ENCODE measurements at regions not wholly inside any gene's neighbourhood (a gene's known extent, or its start where the extent isn't known, plus 50 kb on each side); places are given as distances from the start of the nearest gene placed in this dataset.

GRCh38 chr13:111394211-111394922 is 73.9 kb downstream of the TEX29 start:
- no peak for DNase-seq

- no peak for DNase-seq
Measured at GRCh38 chr13:111395511-111396393, 75.3 kb downstream of the TEX29 start.

DNA sequence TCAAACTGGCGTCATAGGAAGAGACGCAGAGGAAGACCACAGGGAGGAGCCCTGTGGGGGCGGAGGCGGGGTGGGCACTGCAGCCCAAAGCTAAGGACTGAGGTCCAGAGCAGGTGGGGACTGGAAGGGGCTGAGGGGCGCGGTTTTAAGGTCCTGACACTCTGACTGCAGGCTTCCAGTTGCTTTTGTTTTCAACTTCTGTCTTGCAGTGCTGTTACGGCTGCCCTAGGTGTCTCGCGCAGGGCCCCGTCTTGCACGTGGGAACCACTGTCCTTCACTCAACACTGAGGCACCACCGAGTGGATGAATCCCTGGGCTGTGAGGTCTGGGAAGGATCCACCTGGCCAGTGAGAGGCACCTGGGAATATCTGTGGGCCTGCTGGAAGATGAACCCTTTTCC is 76.0 kb downstream of the TEX29 start:
- DNase-seq, result no peak

DNA sequence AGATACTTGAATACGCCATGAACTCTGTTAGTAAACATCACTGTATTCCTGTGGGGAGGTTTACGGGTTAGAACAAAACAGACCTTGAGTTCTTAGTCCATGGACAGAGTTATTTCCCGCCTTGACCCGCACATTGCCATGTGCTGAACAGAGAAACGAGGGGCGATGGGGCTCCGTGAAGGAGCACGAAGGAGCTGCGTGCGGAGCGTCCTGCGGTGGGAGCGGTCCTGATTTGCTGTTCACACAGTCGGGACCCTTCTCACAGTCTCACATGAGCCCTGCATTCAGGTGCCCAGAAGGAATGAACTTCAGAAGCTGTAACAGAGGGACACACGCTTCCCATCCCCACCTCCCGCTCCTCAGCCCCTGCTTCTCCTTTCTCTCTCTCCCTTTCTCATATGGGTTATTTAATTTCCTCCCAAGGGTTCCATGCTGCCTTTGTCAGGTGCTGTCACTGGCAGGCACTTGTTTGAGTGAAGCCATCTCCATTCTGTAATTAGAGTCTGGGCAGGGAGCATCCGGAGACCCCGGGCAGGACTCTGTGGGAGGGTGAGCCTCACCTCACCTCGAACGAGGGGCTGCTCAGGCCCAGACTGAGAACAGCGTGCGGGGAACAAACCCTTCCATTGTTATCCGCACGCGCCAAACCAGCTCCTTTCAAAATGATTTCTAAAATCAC is 76.9 kb downstream of the TEX29 start:
- DNase-seq, result no peak

- no peak for DNase-seq
Measured at GRCh38 chr13:111398196-111398595, 77.8 kb downstream of the TEX29 start.

GRCh38 chr13:111398715-111399299 is 78.4 kb downstream of the TEX29 start:
- DNase-seq, result no peak

GRCh38 chr13:111399334-111399733 is 78.9 kb downstream of the TEX29 start:
- no peak for DNase-seq

- no peak for DNase-seq
Measured at GRCh38 chr13:111399776-111400538, 79.5 kb downstream of the TEX29 start.

DNA sequence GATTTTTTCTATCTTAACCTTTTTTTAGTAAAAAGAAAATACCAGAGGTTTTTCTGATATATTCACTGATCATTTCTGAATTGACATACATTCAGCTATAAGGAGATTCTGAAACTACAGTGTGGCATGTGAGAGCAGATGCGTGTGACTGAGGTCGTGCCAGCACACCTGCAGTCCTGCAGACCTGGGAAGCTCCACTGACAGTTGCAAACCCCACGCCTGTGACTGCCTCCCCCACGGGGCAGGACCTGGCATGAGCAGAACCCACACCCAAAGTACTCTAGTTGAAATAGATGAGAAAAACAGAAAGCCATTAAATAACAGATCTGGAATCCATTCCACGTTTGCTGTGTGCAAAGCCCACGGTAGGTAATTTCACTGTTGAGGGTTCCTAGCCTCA is 80.7 kb downstream of the TEX29 start:
- DNase-seq, result no peak

GRCh38 chr13:111401755-111402154 is 81.3 kb downstream of the TEX29 start:
- no peak for DNase-seq

DNA sequence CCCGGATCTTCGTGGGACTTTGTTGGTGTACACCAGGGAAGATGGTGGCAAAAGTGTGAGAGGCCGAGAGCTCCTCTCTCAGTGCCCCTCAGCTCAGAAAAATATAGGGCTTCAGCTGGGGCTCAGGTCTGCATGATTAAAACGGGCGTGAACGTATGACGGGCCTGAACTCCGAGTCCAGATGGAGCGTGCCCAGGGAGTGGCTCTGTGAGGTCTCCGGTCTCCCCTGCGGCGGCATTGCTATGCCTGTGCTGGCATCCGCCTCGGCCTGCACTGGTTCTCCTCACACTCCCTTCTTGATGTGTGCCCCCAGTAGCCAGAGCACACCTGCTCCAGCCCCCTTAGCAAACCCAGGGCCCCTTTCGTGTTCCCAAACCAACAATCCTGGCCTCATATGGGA is 82.0 kb downstream of the TEX29 start:
- no peak for DNase-seq

DNA sequence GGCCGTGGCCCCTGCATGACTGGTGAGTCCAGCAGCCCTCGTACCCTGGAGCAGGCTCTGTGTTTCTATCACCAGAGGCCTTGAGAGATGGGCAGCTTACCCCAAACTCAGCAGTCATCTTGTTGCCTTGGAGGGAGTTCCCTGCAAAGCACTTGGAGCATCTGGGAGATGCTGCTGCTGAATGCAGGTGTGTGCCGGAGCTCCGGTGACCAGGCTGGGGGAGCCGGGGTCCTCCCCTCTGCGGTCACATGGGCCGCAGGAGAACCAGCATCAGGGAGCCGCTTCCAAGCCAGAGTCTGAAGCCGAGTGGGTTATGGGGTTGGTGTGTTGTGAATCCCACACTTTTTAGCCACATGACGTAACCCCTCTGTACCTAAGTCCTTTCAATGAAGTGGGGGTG is 82.8 kb downstream of the TEX29 start:
- no peak for DNase-seq

DNA sequence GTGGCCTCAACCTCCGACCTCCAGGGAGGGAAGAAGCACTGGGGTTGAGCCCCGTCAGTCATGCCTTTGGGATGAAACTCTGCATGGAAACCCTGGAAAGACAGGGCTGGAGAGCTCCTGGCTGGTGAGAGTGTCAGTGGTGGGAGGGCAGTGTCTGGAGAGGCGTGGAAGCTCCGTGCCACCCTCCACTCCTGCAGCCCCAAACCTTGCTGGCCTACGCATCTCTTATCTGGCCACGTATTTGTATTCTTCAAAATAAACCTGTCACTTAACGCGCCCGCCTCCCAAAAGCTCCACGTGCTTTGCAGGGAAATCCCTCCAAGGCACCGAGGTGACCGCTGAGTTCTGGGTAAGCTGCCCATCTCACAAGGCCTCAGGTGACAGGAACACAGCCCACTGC is 84.3 kb downstream of the TEX29 start:
- DNase-seq, result no peak

GRCh38 chr13:111406636-111407035 is 86.2 kb downstream of the TEX29 start:
- no peak for DNase-seq

DNA sequence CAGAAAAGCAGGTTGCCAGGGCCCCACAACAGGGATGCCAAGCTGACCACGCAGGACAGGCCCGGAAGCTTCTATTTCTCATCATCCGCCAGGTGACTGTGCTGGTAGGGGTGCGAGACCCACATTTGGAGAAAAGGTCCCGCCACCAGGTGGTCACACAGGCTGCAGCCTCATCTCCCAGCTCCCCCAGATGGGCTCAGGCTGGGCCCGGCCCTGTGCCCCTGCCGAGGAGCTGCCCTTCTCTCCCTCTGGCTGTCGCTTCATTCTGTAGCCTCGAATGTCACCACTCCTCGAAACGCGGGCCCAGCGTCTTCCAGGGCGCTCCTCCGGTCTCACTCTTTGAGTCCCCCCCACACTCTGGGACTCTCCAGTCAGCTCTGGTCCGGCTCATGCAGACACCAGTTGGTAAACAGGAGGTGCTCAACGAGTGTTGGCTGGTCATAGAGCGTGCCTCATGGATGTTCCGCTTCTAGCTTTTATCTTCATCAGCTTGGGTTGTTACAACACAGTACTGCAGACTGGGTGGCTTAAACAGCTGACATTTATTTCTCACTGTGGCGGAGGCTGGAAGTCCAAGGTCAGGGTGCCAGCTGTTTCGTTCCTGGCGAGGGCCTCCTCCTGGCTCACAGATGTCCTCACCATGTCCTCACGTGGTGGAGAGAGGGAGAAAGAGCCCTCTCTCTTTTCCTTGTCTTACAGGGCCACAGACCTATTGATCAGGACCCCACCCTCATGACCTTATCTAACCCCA is 87.1 kb downstream of the TEX29 start:
- no peak for DNase-seq

- DNase-seq, result peak; percentile 27
Measured at GRCh38 chr13:111409413-111409812, 89.0 kb downstream of the TEX29 start.

GRCh38 chr13:111410232-111411021 is 90.0 kb downstream of the TEX29 start:
- no peak for DNase-seq

GRCh38 chr13:111411151-111411858 is 90.9 kb downstream of the TEX29 start:
- peak; percentile 65 for DNase-seq

DNA sequence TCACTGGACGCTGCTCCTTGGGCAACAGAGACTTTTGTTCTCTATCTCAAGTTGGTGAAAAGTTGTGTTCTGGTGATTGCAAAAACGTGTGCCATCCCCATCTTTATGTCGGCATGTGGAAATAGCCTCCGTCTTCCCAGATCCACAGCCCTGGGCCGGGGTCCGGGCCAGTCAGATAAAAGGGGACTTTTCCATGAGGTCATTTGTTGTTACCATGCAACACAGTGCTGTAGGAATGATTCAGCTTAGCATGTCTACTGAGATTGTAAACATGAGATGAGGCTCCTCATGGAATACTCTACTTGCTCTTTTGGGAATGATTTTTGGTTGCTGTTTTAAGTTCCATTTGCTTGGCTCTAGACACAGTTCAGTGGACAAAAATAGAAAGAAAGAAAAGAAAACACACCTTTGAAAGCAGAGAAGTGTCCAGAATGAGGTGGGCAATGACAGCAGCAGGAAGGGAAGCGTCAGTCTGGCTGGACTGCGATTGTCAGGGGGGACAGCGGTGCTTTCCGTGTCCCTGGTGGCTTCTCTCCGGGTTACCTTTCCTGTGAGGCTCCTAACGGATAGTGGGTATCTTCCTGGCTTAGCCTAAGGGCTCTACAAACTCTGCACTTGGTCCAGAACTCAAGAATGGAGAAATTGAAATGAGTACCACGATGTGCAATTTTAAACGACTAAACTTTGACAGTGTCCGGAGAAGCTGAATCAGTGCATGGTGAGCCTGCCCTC is 91.6 kb downstream of the TEX29 start:
- DNase-seq, result no peak
